Tibial nerve (tissue), 4 donors: ENCODE measurements at regions not wholly inside any gene's neighbourhood (a gene's known extent, or its start where the extent isn't known, plus 50 kb on each side); places are given as distances from the start of the nearest gene placed in this dataset.
"Not testable (repeated sequence)": the region's sequence is repeated elsewhere in the genome, so short reads cannot be mapped to it uniquely, and the experiment has no call there.

Experiments
- DNase-seq, 2 donors: peaks; one replicate each; pipeline ENCODE4 v3.0.0-alpha.2; 2019; ENCODE audit warnings: low spot score in 2 of 2
- H3K27ac ChIP-seq, 4 donors: fragments of 200-600 bp; sonication (generic) in 3 of 4; one replicate each; pipeline ENCODE4 v1.5.1; 2017 to 2019; ENCODE audit warnings: mild to moderate bottlenecking in 1 of 4
- H3K27me3 ChIP-seq, 2 donors: fragments of 200-600 bp; sonication (generic) in 1 of 2; one replicate each; pipeline versions ENCODE4 v1.5.1 to v1.6.0; 2017 to 2019
- H3K36me3 ChIP-seq, 3 donors: fragments of 200-600 bp; sonication (generic); one replicate each; pipeline ENCODE4 v1.5.1; 2018 to 2019
- H3K4me1 ChIP-seq, 4 donors: fragments of 200-600 bp; sonication (generic) in 3 of 4; one replicate each; pipeline ENCODE4 v1.5.1; 2017 to 2019
- H3K4me3 ChIP-seq, 4 donors: fragments of 200-600 bp; sonication (generic) in 3 of 4; one replicate each; pipeline ENCODE4 v1.5.1; 2017 to 2019; ENCODE audit warnings: mild to moderate bottlenecking in 1 of 4, moderate library complexity in 1 of 4
- H3K9me3 ChIP-seq, 4 donors: fragments of 200-600 bp; sonication (generic) in 3 of 4; one replicate each; pipeline ENCODE4 v1.5.1; 2017 to 2019
- CTCF ChIP-seq, 5 experiments: fragments of 200-600 bp in 3 of 5; fragments of 450-650 bp in 2 of 5; sonication (generic) in 3 of 5; IDR thresholded peaks; one replicate each; pipeline ENCODE4 v1.5.1; 2016 to 2019; ENCODE audit warnings: antibody characterized with exemption in 5 of 5, mild to moderate bottlenecking in 3 of 5, moderate library complexity in 2 of 5
- EP300 ChIP-seq, 2 donors: sonication (generic); formaldehyde crosslinking; IDR thresholded peaks; one replicate each; pipeline ENCODE4 v1.6.1; 2017; ENCODE audit warnings: antibody characterized with exemption in 2 of 2, mild to moderate bottlenecking in 1 of 2
- POLR2A ChIP-seq, 2 donors: fragments of 450-650 bp; IDR thresholded peaks; one replicate each; pipeline ENCODE4 v1.6.1; 2017; ENCODE audit warnings: antibody characterized with exemption in 2 of 2, mild to moderate bottlenecking in 2 of 2, moderate library complexity in 2 of 2
- WGBS, 2 donors: methylation state at CpG; one replicate each; pipeline ENCODE4 v1.1.5; 2018; 5-methylcytosine and 5-hydroxymethylcytosine counted together

GRCh38 chr3:78506581-78507195, 1261.1 kb downstream of the ROBO1 start:
- WGBS, 2 donors = 51 to 54% methylated on average over 2 of the region's 2 CpGs

GRCh38 chr3:78507196-78507984, 1260.4 kb downstream of the ROBO1 start:
- no peaks in the 10 kb centered on the region for H3K27me3 ChIP-seq
- 49 to 51% methylated on average over 6 of the region's 6 CpGs for WGBS, 2 donors
- no peak overlapping the region for H3K4me3 ChIP-seq
- H3K9me3 ChIP-seq = no peaks in the 10 kb centered on the region
- no peaks in the 10 kb centered on the region for H3K36me3 ChIP-seq
- no peak for DNase-seq
- no peaks in the 10 kb centered on the region for H3K4me1 ChIP-seq
- no peak overlapping the region for H3K27ac ChIP-seq
- TF ChIP-seq CTCF (IDR thresholded peaks at IDR 0.05) (no peak), POLR2A (IDR thresholded peaks at IDR 0.05) (no peak), EP300 (IDR thresholded peaks at IDR 0.05) (no peak)

More at GRCh38 chr3:78506581-78507195, 1261.1 kb downstream of the ROBO1 start:
- no peak for TF ChIP-seq EP300 (IDR thresholded peaks at IDR 0.05)
- no peak for TF ChIP-seq CTCF (IDR thresholded peaks at IDR 0.05)
- TF ChIP-seq POLR2A (IDR thresholded peaks at IDR 0.05) = no peak
- Histone ChIP-seq H3K27me3 (no peaks in the 10 kb centered on the region), H3K4me3 (no peak overlapping the region), H3K9me3 (no peaks in the 10 kb centered on the region), H3K27ac (no peak overlapping the region), H3K4me1 (no peaks in the 10 kb centered on the region), H3K36me3 (no peaks in the 10 kb centered on the region)
- DNase-seq = no peak

- DNase-seq = no peak
- no peaks in the 10 kb centered on the region for H3K4me1 ChIP-seq
- WGBS, 2 donors = 47% methylated on average over 2 of the region's 2 CpGs
- no peaks in the 10 kb centered on the region for H3K9me3 ChIP-seq
- H3K27ac ChIP-seq = no peak overlapping the region
- H3K27me3 ChIP-seq = no peaks in the 10 kb centered on the region
- H3K4me3 ChIP-seq = no peak overlapping the region
- H3K36me3 ChIP-seq = no peaks in the 10 kb centered on the region
- TF ChIP-seq CTCF (IDR thresholded peaks at IDR 0.05) (no peak), EP300 (IDR thresholded peaks at IDR 0.05) (no peak), POLR2A (IDR thresholded peaks at IDR 0.05) (no peak)
Observed at GRCh38 chr3:78511840-78512239, 1256.0 kb downstream of the ROBO1 start.

- H3K36me3 ChIP-seq, H3K4me3 ChIP-seq, H3K27me3 ChIP-seq, H3K27ac ChIP-seq, H3K4me1 ChIP-seq, DNase-seq, H3K9me3 ChIP-seq: not testable (repeated sequence)
- 69 to 73% methylated on average over 4 of the region's 4 CpGs for WGBS, 2 donors
Observed at GRCh38 chr3:78512786-78513185, 1255.0 kb downstream of the ROBO1 start.

GRCh38 chr3:78516437-78516836, 1251.4 kb downstream of the ROBO1 start:
- Histone ChIP-seq H3K9me3 (no peaks in the 10 kb centered on the region), H3K4me3 (no peak overlapping the region), H3K27ac (no peak overlapping the region), H3K4me1 (no peaks in the 10 kb centered on the region), H3K36me3 (no peaks in the 10 kb centered on the region), H3K27me3 (no peaks in the 10 kb centered on the region)
- TF ChIP-seq CTCF (IDR thresholded peaks at IDR 0.05) = no peak
- no peak for TF ChIP-seq EP300 (IDR thresholded peaks at IDR 0.05)
- no peak for TF ChIP-seq POLR2A (IDR thresholded peaks at IDR 0.05)
- 81 to 85% methylated on average over 3 of the region's 3 CpGs for WGBS, 2 donors
- DNase-seq = no peak
